BJ (cell line): ENCODE measurements at regions not wholly inside any gene's neighbourhood (a gene's known extent, or its start where the extent isn't known, plus 50 kb on each side); places are given as distances from the start of the nearest gene placed in this dataset.

Experiments
- CTCF ChIA-PET: fragments of 350-600 bp; formaldehyde crosslinking; extraction: SDS; loops from one replicate; lab custom pipeline; 2021; ENCODE audit warnings: antibody characterized with exemption, inconsistent platforms; lab: Yijun Ruan, JAX
- POLR2A ChIA-PET: fragments of 300-600 bp; sonication (Branson Sonifier 250); formaldehyde crosslinking; extraction: SDS; loops from one replicate; lab custom pipeline; 2021; ENCODE audit warnings: antibody characterized with exemption; lab: Charles Lee
- DNase-seq: peaks from one replicate; pipeline ENCODE4 v3.0.0-alpha.2; 2011; ENCODE audit warnings: low read depth
- H3K27me3 ChIP-seq: 2 replicates; pipeline ENCODE4 v1.6.0; 2011; ENCODE audit warnings: low read length; ENCODE audit not compliant: control insufficient read depth, insufficient read depth
- H3K36me3 ChIP-seq: 2 replicates; pipeline ENCODE4 v1.5.1; 2011; ENCODE audit warnings: low read length; ENCODE audit not compliant: control insufficient read depth, insufficient read depth
- H3K4me3 ChIP-seq: 2 replicates; pipeline ENCODE4 v1.5.1; 2011; ENCODE audit warnings: low read depth, mild to moderate bottlenecking, control low read depth, low read length
- CTCF ChIP-seq: IDR thresholded peaks from 2 replicates; pipeline ENCODE4 v1.5.1; 2011; ENCODE audit warnings: low read depth, mild to moderate bottlenecking, control low read depth, inconsistent platforms, low read length, moderate library complexity; ENCODE audit not compliant: insufficient read depth

- Histone ChIP-seq H3K4me3 (no peak overlapping the region), H3K36me3 (no peaks in the 10 kb centered on the region), H3K27me3 (no peaks in the 10 kb centered on the region)
- TF ChIP-seq CTCF = no peak
- ChIA-PET CTCF (no interaction called here), POLR2A (no interaction called here)
- no peak for DNase-seq
Measured at GRCh38 chr21:32184485-32184884, 94.4 kb downstream of the MIS18A start.

- TF ChIP-seq CTCF = no peak
- DNase-seq = no peak
- ChIA-PET CTCF (interaction anchor here (0.5 kb wide), 1 partner anchor 929 kb away, joined by 3 read pairs; no protein-coding TSS in a partner anchor), POLR2A (no interaction called here)
- Histone ChIP-seq H3K27me3 (no peaks in the 10 kb centered on the region), H3K4me3 (no peak overlapping the region), H3K36me3 (no peaks in the 10 kb centered on the region)
Measured at GRCh38 chr21:32184065-32184464, 94.8 kb downstream of the MIS18A start.

GRCh38 chr21:32183396-32183795 is 95.5 kb downstream of the MIS18A start:
- DNase-seq = no peak
- H3K27me3 ChIP-seq = no peaks in the 10 kb centered on the region
- POLR2A ChIA-PET = no interaction called here
- no peak for TF ChIP-seq CTCF
- CTCF ChIA-PET = interaction anchor here (0.5 to 0.8 kb wide), 2 partner anchors 9 to 929 kb away, joined by 3 to 4 read pairs; no protein-coding TSS in a partner anchor
- no peaks in the 10 kb centered on the region for H3K36me3 ChIP-seq
- H3K4me3 ChIP-seq = no peak overlapping the region

GRCh38 chr21:32182449-32182848 is 96.4 kb downstream of the MIS18A start:
- no peak for TF ChIP-seq CTCF
- POLR2A ChIA-PET = no interaction called here
- Histone ChIP-seq H3K27me3 (no peaks in the 10 kb centered on the region; the same call in 1 of the 2 replicates), H3K4me3 (no peak overlapping the region), H3K36me3 (no peaks in the 10 kb centered on the region)
- no peak for DNase-seq
- CTCF ChIA-PET = no interaction called here

GRCh38 chr21:32181457-32181856 is 97.4 kb downstream of the MIS18A start:
- Histone ChIP-seq H3K27me3 (no peaks in the 10 kb centered on the region; the same call in 1 of the 2 replicates), H3K4me3 (no peak overlapping the region), H3K36me3 (no peaks in the 10 kb centered on the region)
- TF ChIP-seq CTCF = no peak
- POLR2A ChIA-PET = no interaction called here
- DNase-seq = no peak
- CTCF ChIA-PET = no interaction called here
